Ovary (tissue), 7 donors: ENCODE measurements at regions not wholly inside any gene's neighbourhood (a gene's known extent, or its start where the extent isn't known, plus 50 kb on each side); places are given as distances from the start of the nearest gene placed in this dataset.

Experiments
- DNase-seq, 5 donors: peaks; one replicate each; pipeline ENCODE4 v3.0.0-alpha.2; 2019 to 2020
- H3K27ac ChIP-seq, 2 donors: fragments of 200-600 bp; one replicate each; pipeline versions ENCODE4 v1.5.1 to v1.8.0; 2019 to 2022
- H3K27me3 ChIP-seq: fragments of 200-600 bp; one replicate; pipeline ENCODE4 v1.8.0; 2022
- H3K36me3 ChIP-seq: fragments of 200-600 bp; sonication (generic); one replicate; pipeline ENCODE4 v1.5.1; 2019
- H3K4me1 ChIP-seq: one replicate; pipeline ENCODE4 v1.8.1; 2013; ENCODE audit warnings: mild to moderate bottlenecking, moderate library complexity; ENCODE audit not compliant: insufficient read depth
- H3K4me3 ChIP-seq: fragments of 200-600 bp; sonication (generic); one replicate; pipeline ENCODE4 v1.5.1; 2017
- H3K9me3 ChIP-seq, 2 donors: fragments of 200-600 bp in 1 of 2; sonication (generic) in 1 of 2; one replicate each; pipeline versions ENCODE4 v1.5.1 to v1.8.1; 2013 to 2019; ENCODE audit warnings: mild to moderate bottlenecking in 1 of 2, moderate library complexity in 1 of 2
- CTCF ChIP-seq, 3 donors: fragments of 450-650 bp in 2 of 3; fragments of 200-600 bp in 1 of 3; IDR thresholded peaks; one replicate each; pipeline versions ENCODE4 v1.5.1 to v1.8.0; 2016 to 2022; ENCODE audit warnings: antibody characterized with exemption in 3 of 3, mild to moderate bottlenecking in 1 of 3
- EP300 ChIP-seq: sonication (generic); formaldehyde crosslinking; IDR thresholded peaks from one replicate; pipeline ENCODE4 v1.6.1; 2017; ENCODE audit warnings: antibody characterized with exemption
- POLR2A ChIP-seq: fragments of 450-650 bp; IDR thresholded peaks from one replicate; pipeline ENCODE4 v1.6.1; 2017; ENCODE audit warnings: antibody characterized with exemption, mild to moderate bottlenecking, moderate library complexity
- WGBS, 3 donors: extraction: QIAGEN DNeasy Blood & Tissue Kit in 1 of 3; methylation state at CpG; one replicate each; pipeline versions ENCODE4 v1.1.5 to v1.1.7; 2013 to 2017; 5-methylcytosine and 5-hydroxymethylcytosine counted together
- intact Hi-C, 4 donors: fragments of 100-400 bp; cut with DNase I; formaldehyde crosslinking; loops; one replicate each; pipeline versions ENCODE4 v1.11.0 to v1.15.1; 2022 to 2023
- donor health status: DM: no; HTN: no; CAD: no; lungs with moderate emphysema.
- donor health status: DM: no; HTN: no; CAD: no.
- donor health status: Bipolar disorder and iron deficiency.
- donor health status: DM: no; HTN: no; CAD: no.
- donor health status: DM: yes; HTN: yes; CAD: no.

- H3K27me3 ChIP-seq = no peaks in the 10 kb centered on the region
- no peaks in the 10 kb centered on the region for H3K36me3 ChIP-seq
- H3K9me3 ChIP-seq = no peaks in the 10 kb centered on the region
- H3K27ac ChIP-seq = no peak overlapping the region
- no peak overlapping the region for H3K4me3 ChIP-seq
- DNase-seq = no peak
- TF ChIP-seq POLR2A (no peak), EP300 (no peak), CTCF (IDR thresholded peaks at IDR 0.05) (no peak)
- intact Hi-C loops = no loop called here
- H3K4me1 ChIP-seq = no peaks in the 10 kb centered on the region
These were observed 80.8 kb upstream of the ANK2 start for GRCh38 chr4:112968451-112969159.

DNA sequence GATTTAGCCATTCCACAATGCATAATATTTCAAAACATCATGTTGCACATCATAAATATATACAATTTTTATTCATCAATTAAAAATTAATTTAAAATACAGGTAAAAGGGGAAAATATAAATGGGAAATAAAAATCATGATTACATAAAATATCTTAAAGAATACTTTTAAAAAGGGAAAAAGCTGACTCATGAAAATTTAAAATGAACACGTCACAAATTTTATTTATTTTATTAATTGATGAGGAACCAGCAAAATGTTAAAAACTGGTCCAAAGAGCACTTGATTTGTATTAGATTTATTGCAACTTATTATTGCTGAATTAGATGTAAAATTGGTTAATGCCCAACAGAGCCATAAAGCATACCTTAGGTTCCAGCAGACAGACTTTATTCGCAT is 78.5 kb upstream of the ANK2 start:
- WGBS, 3 donors = 96 to 99% (median 97%) methylated on average over 2 of the region's 2 CpGs
- intact Hi-C loops = no loop called here

DNA sequence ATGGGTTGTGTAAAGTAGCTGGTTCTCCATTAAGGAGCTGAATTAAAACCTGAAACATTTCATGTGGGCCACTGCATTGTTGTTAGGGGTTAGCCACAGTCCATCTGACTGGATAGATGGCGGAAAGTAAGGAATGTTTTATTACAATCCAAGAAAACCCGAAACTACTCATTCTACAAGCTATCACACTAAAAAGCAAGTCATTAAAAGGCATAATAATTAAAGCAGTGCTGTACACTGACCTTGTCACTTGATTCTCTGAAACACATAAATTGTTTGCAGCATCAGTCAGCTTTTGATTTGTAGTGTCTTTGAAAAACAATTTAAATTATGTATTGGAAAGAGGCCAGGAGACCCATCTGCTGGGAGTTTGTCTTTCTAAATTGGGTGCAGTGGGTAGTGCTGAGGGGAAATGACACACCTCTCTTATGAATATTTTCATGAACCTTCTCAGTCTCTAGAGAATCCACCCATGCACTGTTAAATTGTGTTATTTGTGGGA is 75.7 kb upstream of the ANK2 start:
- no peaks in the 10 kb centered on the region for H3K4me1 ChIP-seq
- no peak for DNase-seq
- no peaks in the 10 kb centered on the region for H3K36me3 ChIP-seq
- TF ChIP-seq EP300 (no peak), CTCF (IDR thresholded peaks at IDR 0.05) (no peak), POLR2A (no peak)
- WGBS, 3 donors = 81 to 92% (median 87%) methylated on average over 2 of the region's 2 CpGs
- intact Hi-C loops = no loop called here
- H3K9me3 ChIP-seq = no peaks in the 10 kb centered on the region
- H3K27ac ChIP-seq = no peak overlapping the region
- no peaks in the 10 kb centered on the region for H3K27me3 ChIP-seq
- H3K4me3 ChIP-seq = no peak overlapping the region

More for the DNA sequence above, 78.5 kb upstream of the ANK2 start:
- TF ChIP-seq CTCF (IDR thresholded peaks at IDR 0.05) (no peak), POLR2A (no peak), EP300 (no peak)
- Histone ChIP-seq H3K9me3 (no peaks in the 10 kb centered on the region), H3K4me3 (no peak overlapping the region), H3K27ac (no peak overlapping the region), H3K4me1 (no peaks in the 10 kb centered on the region), H3K36me3 (no peaks in the 10 kb centered on the region), H3K27me3 (no peaks in the 10 kb centered on the region)
- DNase-seq = no peak

DNA sequence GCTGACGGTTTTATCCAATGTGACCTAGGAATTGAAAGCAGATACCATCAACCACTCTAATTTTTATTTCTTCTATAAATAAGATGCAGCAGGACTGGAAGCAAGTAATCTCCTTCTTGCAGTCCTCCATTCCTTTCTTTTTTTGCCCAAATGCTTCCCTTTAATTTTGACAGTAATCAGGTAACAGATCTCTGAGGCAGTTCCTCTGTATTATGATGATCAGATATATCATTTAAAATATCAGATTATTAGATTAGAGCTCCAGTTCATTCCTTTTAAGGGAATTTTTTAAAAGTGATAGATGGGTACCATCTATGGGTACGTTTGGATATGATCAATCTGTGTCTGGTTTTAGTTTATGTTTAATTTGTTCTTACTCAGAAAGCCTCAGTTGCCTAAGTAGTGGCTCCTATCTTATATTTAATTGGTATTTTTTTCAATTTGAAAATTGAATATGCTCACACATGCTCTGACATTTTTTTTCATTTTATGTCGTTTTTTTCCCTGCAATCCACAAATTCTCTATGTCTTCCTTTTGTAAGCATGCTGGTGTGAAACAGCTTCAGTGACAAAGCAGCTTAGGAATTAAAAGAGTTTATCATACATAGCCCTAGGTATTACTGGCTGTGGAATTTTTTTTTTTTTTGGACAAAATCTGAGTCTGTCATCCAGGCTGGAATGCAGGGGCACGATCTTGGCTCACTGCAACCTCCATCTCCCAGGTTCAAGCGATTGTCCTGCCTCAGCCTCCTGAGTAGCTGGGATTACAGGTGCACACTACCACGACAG is 73.7 kb upstream of the ANK2 start:
- no peak overlapping the region for H3K4me3 ChIP-seq
- TF ChIP-seq EP300 (no peak), CTCF (IDR thresholded peaks at IDR 0.05) (no peak), POLR2A (no peak)
- no peaks in the 10 kb centered on the region for H3K9me3 ChIP-seq
- intact Hi-C loops = no loop called here
- no peaks in the 10 kb centered on the region for H3K27me3 ChIP-seq
- no peak for DNase-seq
- 78 to 84% (median 82%) methylated on average over 6 of the region's 6 CpGs for WGBS, 3 donors
- no peaks in the 10 kb centered on the region for H3K36me3 ChIP-seq
- H3K27ac ChIP-seq = no peak overlapping the region
- H3K4me1 ChIP-seq = no peaks in the 10 kb centered on the region
